ENCODE measurements at regions not wholly inside any gene's neighbourhood (a gene's known extent, or its start where the extent isn't known, plus 50 kb on each side); places are given as distances from the start of the nearest gene placed in this dataset.

DNA sequence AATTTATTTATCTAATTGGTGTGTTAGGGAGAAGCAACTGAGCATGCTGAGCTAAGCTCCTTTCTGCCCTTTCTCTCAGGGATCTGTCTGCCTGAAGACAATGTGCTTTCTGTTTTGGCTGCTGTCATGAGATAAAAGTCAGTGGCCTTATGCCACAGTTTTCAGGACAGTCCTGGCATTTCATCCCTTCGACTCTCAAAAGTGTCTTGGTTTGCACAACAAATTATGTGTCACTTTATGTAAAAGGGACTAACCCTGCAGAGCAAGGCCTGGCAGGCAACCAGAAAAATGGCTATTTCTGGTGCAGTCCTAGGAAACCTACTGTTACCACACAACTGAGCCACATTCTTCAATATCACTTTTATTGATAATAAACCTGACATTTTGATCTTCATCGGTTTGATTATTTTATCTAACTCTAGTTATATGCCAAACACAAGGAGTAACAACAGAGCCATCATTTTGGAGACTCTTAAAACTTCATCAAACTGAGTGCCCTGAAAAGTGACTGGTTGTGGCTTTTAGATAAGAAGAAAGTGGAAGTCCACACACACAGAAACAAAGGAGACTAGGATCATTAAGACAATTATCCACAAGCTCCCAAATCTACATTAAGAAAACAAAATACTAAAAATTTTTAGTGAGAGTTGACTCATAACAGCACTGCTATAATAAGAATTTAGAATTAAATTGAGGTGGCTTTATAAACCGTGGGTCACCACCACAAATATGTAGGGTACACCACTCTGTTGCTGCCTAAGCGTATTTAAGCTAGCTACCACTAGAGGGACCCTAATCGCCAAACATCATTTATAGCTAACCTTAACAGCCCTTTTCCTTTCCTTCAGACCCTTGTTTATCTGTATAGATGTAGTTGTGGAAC, 95.9 kb upstream of the PTPN13 start:
- peak; percentile 74 for FAIRE-seq
- no peaks in the 10 kb centered on the region for H4K20me1 ChIP-seq (replicated peaks; ENCODE audit: control insufficient read depth, extremely low read depth, insufficient read depth, low read length)
- no peak overlapping the region for H3K4me2 ChIP-seq (ENCODE audit: insufficient read depth, low read length)
- no peaks in the 10 kb centered on the region for H3K9me1 ChIP-seq (replicated peaks; ENCODE audit: control insufficient read depth, extremely low read depth, insufficient read depth, low read length)
- no peak overlapping the region for H2AFZ ChIP-seq (ENCODE audit: low read depth, low read length)
- H3K9ac ChIP-seq (replicated peaks; ENCODE audit: extremely low read depth, insufficient read depth, low read length), result no peak overlapping the region
- no peaks in the 10 kb centered on the region for H3K36me3 ChIP-seq (ENCODE audit: control insufficient read depth in 2 of 2, extremely low read depth in 1 of 2, insufficient read depth in 2 of 2, low read length in 2 of 2)
- H3K27me3 ChIP-seq (ENCODE audit: control insufficient read depth in 2 of 2, insufficient read depth in 2 of 2, low read length in 2 of 2), result no peaks in the 10 kb centered on the region
- ChIA-PET POLR2A (no interaction called here), CTCF (interaction anchor here (0.6 to 8.9 kb wide), 41 partner anchors 8 to 1413 kb away, joined by 3 to 133 read pairs (median 4); partner anchors contain the start of genes AFF1, C4orf36, PTPN13 and SLC10A6)
- H3K9me3 ChIP-seq (replicated peaks; ENCODE audit: control insufficient read depth, insufficient read depth, low read length), result no peaks in the 10 kb centered on the region
- H3K4me3 ChIP-seq (replicated peaks in 1 of 3; ENCODE audit: insufficient read depth in 1 of 3, low read depth in 1 of 3, low read length in 3 of 3), result no peak overlapping the region
- no peaks in the 10 kb centered on the region for H3K79me2 ChIP-seq (ENCODE audit: control insufficient read depth, insufficient read depth, low read length)
- DNase-seq (ENCODE audit: low read depth, low spot score), result peak; percentile 56
- dilution Hi-C loops (cut with MboI; ENCODE audit: extremely low pct_ligation_motif_present, low sequenced_read_pairs), result no loop called here
- no peaks in the 10 kb centered on the region for H3K4me1 ChIP-seq (ENCODE audit: control insufficient read depth, extremely low read depth, insufficient read depth, low read length)
- intact Hi-C loops (cut with micrococcal nuclease), result loop anchor here (2.0 to 5.0 kb wide), 5 partner anchors 97 to 739 kb away; partner anchors contain the start of gene PTPN13
- TF ChIP-seq JUN (IDR thresholded peaks at IDR 0.05; ENCODE audit: borderline replicate concordance, insufficient read depth, insufficient read length, low read depth) (no peak), GATA2 (IDR thresholded peaks at IDR 0.05; ENCODE audit: insufficient read depth, insufficient read length, low read depth, low read length) (no peak), POLR2AphosphoS5 (IDR thresholded peaks at IDR 0.05; ENCODE audit: insufficient read depth, low read depth, low read length) (no peak)
- TF ChIP-seq, protein P1, sequence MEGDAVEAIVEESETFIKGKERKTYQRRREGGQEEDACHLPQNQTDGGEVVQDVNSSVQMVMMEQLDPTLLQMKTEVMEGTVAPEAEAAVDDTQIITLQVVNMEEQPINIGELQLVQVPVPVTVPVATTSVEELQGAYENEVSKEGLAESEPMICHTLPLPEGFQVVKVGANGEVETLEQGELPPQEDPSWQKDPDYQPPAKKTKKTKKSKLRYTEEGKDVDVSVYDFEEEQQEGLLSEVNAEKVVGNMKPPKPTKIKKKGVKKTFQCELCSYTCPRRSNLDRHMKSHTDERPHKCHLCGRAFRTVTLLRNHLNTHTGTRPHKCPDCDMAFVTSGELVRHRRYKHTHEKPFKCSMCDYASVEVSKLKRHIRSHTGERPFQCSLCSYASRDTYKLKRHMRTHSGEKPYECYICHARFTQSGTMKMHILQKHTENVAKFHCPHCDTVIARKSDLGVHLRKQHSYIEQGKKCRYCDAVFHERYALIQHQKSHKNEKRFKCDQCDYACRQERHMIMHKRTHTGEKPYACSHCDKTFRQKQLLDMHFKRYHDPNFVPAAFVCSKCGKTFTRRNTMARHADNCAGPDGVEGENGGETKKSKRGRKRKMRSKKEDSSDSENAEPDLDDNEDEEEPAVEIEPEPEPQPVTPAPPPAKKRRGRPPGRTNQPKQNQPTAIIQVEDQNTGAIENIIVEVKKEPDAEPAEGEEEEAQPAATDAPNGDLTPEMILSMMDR (IDR thresholded peaks at IDR 0.05; ENCODE audit: extremely low read depth in 1 of 2, insufficient read depth in 1 of 2, low read depth in 1 of 2, low read length in 2 of 2), result peak; percentile 58 to 76
- H3K27ac ChIP-seq (ENCODE audit: insufficient read depth, low read depth, low read length), result no peak overlapping the region
- BruUV-seq (replicated peaks), result no TSS peak
